ENCODE measurements at regions not wholly inside any gene's neighbourhood (a gene's known extent, or its start where the extent isn't known, plus 50 kb on each side); places are given as distances from the start of the nearest gene placed in this dataset.

DNA sequence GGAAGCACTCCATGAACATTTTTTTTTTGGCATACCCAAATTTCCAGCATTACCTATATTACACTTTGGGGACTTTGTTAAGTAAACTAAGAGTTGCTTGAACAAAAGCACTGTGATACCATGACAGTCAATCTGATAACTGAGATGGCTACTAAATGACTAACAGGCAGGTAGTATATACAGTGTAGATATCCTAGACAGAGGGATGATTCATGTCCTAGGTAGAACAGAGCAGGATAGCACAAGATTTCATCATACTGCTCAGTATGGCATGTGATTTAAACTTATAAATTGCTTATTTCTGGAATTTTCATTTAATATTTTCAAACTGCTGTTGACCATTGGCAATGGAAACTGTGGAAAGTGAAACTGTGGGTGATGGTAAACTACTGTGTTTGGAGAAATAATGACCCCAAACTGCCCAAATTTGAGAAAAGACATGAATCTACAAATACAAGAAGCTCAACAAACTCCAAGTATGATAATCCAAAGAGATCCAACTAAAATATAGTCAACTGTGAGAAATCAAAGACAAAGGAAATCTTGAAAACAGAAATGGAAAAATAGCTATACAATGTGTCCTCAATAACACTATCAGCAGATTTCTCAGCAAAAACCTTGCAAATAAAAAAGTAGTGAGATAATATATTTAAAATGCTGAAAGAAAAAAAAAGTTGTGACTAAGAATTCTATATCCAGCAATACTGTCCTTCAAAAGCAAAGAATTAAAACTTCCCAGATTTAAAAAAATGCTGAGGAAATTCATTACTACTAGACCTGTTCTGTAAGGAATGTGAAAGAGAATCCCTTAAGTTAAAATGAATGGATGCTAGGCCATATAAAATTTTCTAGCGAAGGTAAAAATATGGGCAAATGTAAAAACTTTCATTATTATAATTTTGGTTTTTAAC, 410.4 kb downstream of the DUSP10 start:
- no peaks in the 10 kb centered on the region for H3F3A ChIP-seq (ENCODE audit: low read length, unreplicated experiment)
- H3K9me3 ChIP-seq (ENCODE audit: low read length): peaks cover 18% of the 10 kb centered on the region
- H3K27me3 ChIP-seq (ENCODE audit: low read length): no peaks in the 10 kb centered on the region
- intact Hi-C loops (cut with micrococcal nuclease): no loop called here
- H4K20me1 ChIP-seq (ENCODE audit: low read length): no peaks in the 10 kb centered on the region
- CTCF ChIA-PET: no interaction called here
- H3K4me1 ChIP-seq (ENCODE audit: insufficient read depth, low read length): no peaks in the 10 kb centered on the region
- no peak overlapping the region for H3K4me2 ChIP-seq (ENCODE audit: low read length)
- no peak overlapping the region for H2AFZ ChIP-seq (ENCODE audit: low read length)
- TF ChIP-seq EZH2phosphoT487 (IDR thresholded peaks at IDR 0.05; ENCODE audit: borderline replicate concordance, low read length) (no peak), EZH2 (IDR thresholded peaks at IDR 0.05; ENCODE audit: low read length, unreplicated experiment) (no peak)
- TF ChIP-seq, protein P1, sequence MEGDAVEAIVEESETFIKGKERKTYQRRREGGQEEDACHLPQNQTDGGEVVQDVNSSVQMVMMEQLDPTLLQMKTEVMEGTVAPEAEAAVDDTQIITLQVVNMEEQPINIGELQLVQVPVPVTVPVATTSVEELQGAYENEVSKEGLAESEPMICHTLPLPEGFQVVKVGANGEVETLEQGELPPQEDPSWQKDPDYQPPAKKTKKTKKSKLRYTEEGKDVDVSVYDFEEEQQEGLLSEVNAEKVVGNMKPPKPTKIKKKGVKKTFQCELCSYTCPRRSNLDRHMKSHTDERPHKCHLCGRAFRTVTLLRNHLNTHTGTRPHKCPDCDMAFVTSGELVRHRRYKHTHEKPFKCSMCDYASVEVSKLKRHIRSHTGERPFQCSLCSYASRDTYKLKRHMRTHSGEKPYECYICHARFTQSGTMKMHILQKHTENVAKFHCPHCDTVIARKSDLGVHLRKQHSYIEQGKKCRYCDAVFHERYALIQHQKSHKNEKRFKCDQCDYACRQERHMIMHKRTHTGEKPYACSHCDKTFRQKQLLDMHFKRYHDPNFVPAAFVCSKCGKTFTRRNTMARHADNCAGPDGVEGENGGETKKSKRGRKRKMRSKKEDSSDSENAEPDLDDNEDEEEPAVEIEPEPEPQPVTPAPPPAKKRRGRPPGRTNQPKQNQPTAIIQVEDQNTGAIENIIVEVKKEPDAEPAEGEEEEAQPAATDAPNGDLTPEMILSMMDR (conservative IDR thresholded peaks at IDR 0.05; ENCODE audit: low read depth, low read length): no peak
- no peaks in the 10 kb centered on the region for H3K9me2 ChIP-seq (replicated peaks; ENCODE audit: low read length)
- no peaks in the 10 kb centered on the region for H3K79me2 ChIP-seq (ENCODE audit: low read length)
- POLR2A ChIA-PET (ENCODE audit: unreplicated experiment): no interaction called here
- DNase-seq (no peak), ATAC-seq (no peak)
- no peak overlapping the region for H3K4me3 ChIP-seq (ENCODE audit: low read length)
- H3K27ac ChIP-seq (ENCODE audit: low read length): no peak overlapping the region
- BruUV-seq (replicated peaks): no TSS peak
- no peak overlapping the region for H3K9ac ChIP-seq (ENCODE audit: low read length)
- no peaks in the 10 kb centered on the region for H3K36me3 ChIP-seq (ENCODE audit: low read depth, low read length)

DNA sequence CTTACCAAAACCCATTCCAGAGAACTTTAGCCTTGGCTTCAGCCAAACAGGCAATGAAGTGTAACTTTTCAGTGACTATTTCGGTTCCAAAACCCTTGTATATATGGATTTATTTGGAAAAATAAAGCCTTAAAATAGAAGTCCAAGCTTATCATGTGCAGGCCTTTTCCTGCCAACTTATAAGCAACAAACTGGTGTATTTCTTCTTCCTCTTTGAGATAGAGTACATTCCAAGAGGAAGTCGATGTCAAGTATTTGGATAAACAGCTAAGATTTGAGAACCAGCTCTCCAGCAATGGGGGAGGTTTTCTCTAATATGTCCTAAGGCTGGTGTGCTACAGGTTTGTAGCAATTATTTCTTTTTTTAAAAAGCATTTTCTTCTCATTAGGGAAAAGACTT, 407.8 kb downstream of the DUSP10 start:
- Histone ChIP-seq H3K27me3 (ENCODE audit: low read length) (no peaks in the 10 kb centered on the region), H3K9me3 (ENCODE audit: low read length) (peaks cover 18% of the 10 kb centered on the region), H2AFZ (ENCODE audit: low read length) (no peak overlapping the region), H3K9me2 (replicated peaks; ENCODE audit: low read length) (no peaks in the 10 kb centered on the region), H4K20me1 (ENCODE audit: low read length) (no peaks in the 10 kb centered on the region), H3K27ac (ENCODE audit: low read length) (no peak overlapping the region), H3K36me3 (ENCODE audit: low read depth, low read length) (no peaks in the 10 kb centered on the region), H3K79me2 (ENCODE audit: low read length) (no peaks in the 10 kb centered on the region), H3K9ac (ENCODE audit: low read length) (no peak overlapping the region), H3K4me1 (ENCODE audit: insufficient read depth, low read length) (no peaks in the 10 kb centered on the region), H3K4me3 (ENCODE audit: low read length) (no peak overlapping the region), H3F3A (ENCODE audit: low read length, unreplicated experiment) (no peaks in the 10 kb centered on the region), H3K4me2 (ENCODE audit: low read length) (no peak overlapping the region)
- ATAC-seq: no peak
- ChIA-PET POLR2A (ENCODE audit: unreplicated experiment) (no interaction called here), CTCF (no interaction called here)
- TF ChIP-seq EZH2phosphoT487 (IDR thresholded peaks at IDR 0.05; ENCODE audit: borderline replicate concordance, low read length) (no peak), EZH2 (IDR thresholded peaks at IDR 0.05; ENCODE audit: low read length, unreplicated experiment) (no peak)
- TF ChIP-seq, protein P1 (conservative IDR thresholded peaks at IDR 0.05; ENCODE audit: low read depth, low read length): no peak
- intact Hi-C loops (cut with micrococcal nuclease): no loop called here
- no TSS peak for BruUV-seq (replicated peaks)
- no peak for DNase-seq

Data from PC-3 (cell line).